CD14-positive monocyte (primary cell): ENCODE measurements at regions not wholly inside any gene's neighbourhood (a gene's known extent, or its start where the extent isn't known, plus 50 kb on each side); places are given as distances from the start of the nearest gene placed in this dataset.
A peak's percentile ranks its signal among the peaks of the same experiment; 100 is the strongest.

Source experiments
- DNase-seq, 3 donors: peaks; one replicate each; pipeline ENCODE4 v3.0.0-alpha.2; 2011 to 2022
- H2AFZ ChIP-seq: 2 replicates; pipeline ENCODE4 v1.6.0; 2012; ENCODE audit warnings: mild to moderate bottlenecking, low read depth, low read length, inconsistent platforms; ENCODE audit not compliant: insufficient read depth, poor library complexity, severe bottlenecking
- H3K27ac ChIP-seq, 2 donors: 1 replicate in 1 of 2; 2 replicates in 1 of 2; pipeline ENCODE4 v1.5.1; 2012 to 2013; ENCODE audit warnings: low read length in 2 of 2, control low read depth in 1 of 2, inconsistent platforms in 1 of 2, low read depth in 1 of 2, mild to moderate bottlenecking in 1 of 2
- H3K27me3 ChIP-seq, 2 donors: one replicate each; pipeline versions ENCODE4 v1.6.0 to v1.6.1; 2011 to 2013; ENCODE audit warnings: low read length in 2 of 2; ENCODE audit not compliant: control insufficient read depth in 2 of 2, insufficient read depth in 2 of 2
- H3K36me3 ChIP-seq, 2 donors: replicated peaks in 1 of 2; 1 replicate in 1 of 2; 2 replicates in 1 of 2; pipeline versions ENCODE4 v1.5.1 to v1.6.1; 2012 to 2013; ENCODE audit warnings: low read length in 2 of 2, control low read depth in 1 of 2, inconsistent platforms in 1 of 2, mild to moderate bottlenecking in 1 of 2; ENCODE audit not compliant: insufficient read depth in 2 of 2, control insufficient read depth in 1 of 2
- H3K4me1 ChIP-seq, 2 donors: 1 replicate in 1 of 2; 2 replicates in 1 of 2; pipeline versions ENCODE4 v1.5.1 to v1.6.1; 2012 to 2013; ENCODE audit warnings: low read length in 2 of 2, control low read depth in 1 of 2, inconsistent platforms in 1 of 2, mild to moderate bottlenecking in 1 of 2, moderate library complexity in 1 of 2; ENCODE audit not compliant: insufficient read depth in 2 of 2, control insufficient read depth in 1 of 2
- H3K4me2 ChIP-seq: replicated peaks from 2 replicates; pipeline ENCODE3; 2012; ENCODE audit warnings: low read length, moderate library complexity, mild to moderate bottlenecking; ENCODE audit not compliant: poor library complexity, severe bottlenecking; ENCODE audit errors: extremely low read depth
- H3K4me3 ChIP-seq, 3 experiments: fragments of 200-600 bp in 1 of 3; sonication (generic) in 1 of 3; replicated peaks in 1 of 3; 1 replicate in 2 of 3; 2 replicates in 1 of 3; pipeline ENCODE4 v1.5.1; 2011 to 2013; ENCODE audit warnings: low read length in 3 of 3, mild to moderate bottlenecking in 3 of 3, control low read depth in 2 of 3, low read depth in 2 of 3, inconsistent platforms in 1 of 3, moderate library complexity in 1 of 3
- H3K79me2 ChIP-seq: 2 replicates; pipeline ENCODE4 v1.6.0; 2012; ENCODE audit warnings: mild to moderate bottlenecking, control low read depth, inconsistent platforms, low read length, moderate library complexity; ENCODE audit not compliant: insufficient read depth
- H3K9ac ChIP-seq: 2 replicates; pipeline ENCODE4 v1.6.0; 2017; ENCODE audit warnings: low read length, mild to moderate bottlenecking; ENCODE audit not compliant: insufficient read depth, poor library complexity, severe bottlenecking
- H3K9me3 ChIP-seq, 2 donors: replicated peaks in 1 of 2; 1 replicate in 1 of 2; 2 replicates in 1 of 2; pipeline versions ENCODE4 v1.5.1 to v1.6.1; 2012 to 2013; ENCODE audit warnings: low read length in 2 of 2, control low read depth in 1 of 2; ENCODE audit not compliant: control insufficient read depth in 1 of 2, insufficient read depth in 1 of 2
- H4K20me1 ChIP-seq: 2 replicates; pipeline ENCODE4 v1.6.0; 2012; ENCODE audit warnings: mild to moderate bottlenecking, low read length, control low read depth, moderate library complexity; ENCODE audit not compliant: insufficient read depth
- H3K27ac Mint-ChIP-seq, 7 donors: one replicate each; pipeline ENCODE4 v1.8.0; 2020; ENCODE audit warnings: mild to moderate bottlenecking in 7 of 7, mixed read lengths in 7 of 7, moderate library complexity in 6 of 7, inconsistent platforms in 2 of 7
- H3K27me3 Mint-ChIP-seq, 3 donors: one replicate each; pipeline ENCODE4 v1.8.0; 2021 to 2022; ENCODE audit warnings: low read depth in 3 of 3, mild to moderate bottlenecking in 3 of 3, mixed read lengths in 3 of 3, moderate library complexity in 3 of 3, inconsistent platforms in 1 of 3
- H3K36me3 Mint-ChIP-seq, 2 donors: one replicate each; pipeline ENCODE4 v1.8.0; 2020; ENCODE audit warnings: mixed read lengths in 2 of 2, inconsistent platforms in 1 of 2, mild to moderate bottlenecking in 1 of 2
- H3K4me1 Mint-ChIP-seq: one replicate; pipeline ENCODE4 v1.8.0; 2020; ENCODE audit warnings: mild to moderate bottlenecking, mixed read lengths
- H3K4me3 Mint-ChIP-seq, 2 donors: one replicate each; pipeline ENCODE4 v1.8.0; 2020; ENCODE audit warnings: mild to moderate bottlenecking in 2 of 2, mixed read lengths in 2 of 2, moderate library complexity in 1 of 2
- H3K9me3 Mint-ChIP-seq, 7 donors: one replicate each; pipeline ENCODE4 v1.8.0; 2020 to 2022; ENCODE audit warnings: mixed read lengths in 7 of 7, mild to moderate bottlenecking in 6 of 7, moderate library complexity in 6 of 7, inconsistent platforms in 2 of 7
- CTCF ChIP-seq: fragments of 200-600 bp; IDR thresholded peaks from one replicate; pipeline ENCODE4 v1.8.0; 2022; ENCODE audit warnings: antibody characterized with exemption, mild to moderate bottlenecking
- WGBS: methylation state at CpG from one replicate; pipeline ENCODE4 v1.1.5; 2013; ENCODE audit warnings: missing lambda C conversion rate; ENCODE audit not compliant: insufficient coverage; 5-methylcytosine and 5-hydroxymethylcytosine counted together
- intact Hi-C, 2 donors: fragments of 100-400 bp; cut with micrococcal nuclease; formaldehyde crosslinking; loops; one replicate each; pipeline versions ENCODE4 v1.15.0 to v1.15.1; 2023

- Mint-ChIP-seq H3K36me3 (no peaks in the 10 kb centered on the region), H3K27me3 (peaks cover 0 to 15% (median 0%) of the 10 kb centered on the region in 3 donors), H3K9me3 (peaks cover 0 to 3% (median 0%) of the 10 kb centered on the region in 7 donors), H3K4me3 (no peak overlapping the region), H3K4me1 (peaks cover 34% of the 10 kb centered on the region), H3K27ac (peak overlapping the region in 2 of 7 donors; percentile 2 to 52)
- Histone ChIP-seq H3K36me3 (no peaks in the 10 kb centered on the region), H2AFZ (no peak overlapping the region), H4K20me1 (no peaks in the 10 kb centered on the region), H3K9me3 (no peaks in the 10 kb centered on the region), H3K4me1 (peaks cover 49 to 57% of the 10 kb centered on the region in 2 donors), H3K4me2 (no peak overlapping the region), H3K79me2 (no peaks in the 10 kb centered on the region), H3K27ac (no peak overlapping the region), H3K4me3 (no peak overlapping the region), H3K27me3 (peaks cover 0 to 2% of the 10 kb centered on the region in 2 donors), H3K9ac (no peak overlapping the region)
- WGBS = no CpG with 5 or more reads among the region's 4 CpGs
- intact Hi-C loops = loop anchor here in 1 of 2 donors (5.0 to 10.0 kb wide), 2 partner anchors 45 to 107 kb away; partner anchors contain the start of gene ACSL4
- TF ChIP-seq CTCF = no peak
- DNase-seq = peak; percentile 20 to 56 (median 43)
Observed at GRCh38 chrX:109841869-109842579, 109.0 kb upstream of the ACSL4 start.

DNA sequence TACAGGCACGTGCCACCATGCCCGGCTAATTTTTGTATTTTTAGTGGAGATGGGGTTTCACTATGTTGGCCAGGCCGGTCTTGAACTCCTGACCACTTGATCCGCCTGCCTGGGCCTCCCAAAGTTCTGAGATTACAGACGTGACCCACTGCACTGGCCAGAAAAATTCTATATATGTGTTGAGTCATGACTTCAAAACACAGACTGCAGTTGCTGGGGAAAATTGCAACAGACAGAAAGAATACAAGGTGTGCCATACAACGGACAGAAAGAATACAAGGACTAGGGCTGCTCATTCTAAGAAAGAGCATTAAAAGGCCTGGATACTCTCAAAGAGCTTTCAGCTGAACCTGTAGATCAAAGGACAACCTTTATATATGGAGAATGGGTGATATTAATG is 109.6 kb upstream of the ACSL4 start:
- Histone ChIP-seq H3K27ac (no peak overlapping the region), H3K36me3 (no peaks in the 10 kb centered on the region), H3K27me3 (peaks cover 0 to 2% of the 10 kb centered on the region in 2 donors), H3K9me3 (no peaks in the 10 kb centered on the region), H3K4me2 (no peak overlapping the region), H4K20me1 (no peaks in the 10 kb centered on the region), H3K4me3 (no peak overlapping the region), H3K9ac (no peak overlapping the region), H2AFZ (no peak overlapping the region), H3K4me1 (peaks cover 55 to 63% of the 10 kb centered on the region in 2 donors), H3K79me2 (no peaks in the 10 kb centered on the region)
- Mint-ChIP-seq H3K9me3 (peaks cover 0 to 3% (median 0%) of the 10 kb centered on the region in 7 donors), H3K4me1 (peaks cover 40% of the 10 kb centered on the region), H3K27ac (no peak overlapping the region), H3K36me3 (no peaks in the 10 kb centered on the region), H3K27me3 (peaks cover 0 to 16% (median 0%) of the 10 kb centered on the region in 3 donors), H3K4me3 (no peak overlapping the region)
- no CpG with 5 or more reads among the region's 6 CpGs for WGBS
- no peak for DNase-seq
- no peak for TF ChIP-seq CTCF
- intact Hi-C loops = loop anchor here in 1 of 2 donors (5.0 to 10.0 kb wide), 2 partner anchors 45 to 108 kb away; partner anchors contain the start of gene ACSL4
